Suprapubic skin (tissue), 3 donors: ENCODE measurements at regions not wholly inside any gene's neighbourhood (a gene's known extent, or its start where the extent isn't known, plus 50 kb on each side); places are given as distances from the start of the nearest gene placed in this dataset.

Experiments used
- POLR2A ChIP-seq, 2 donors: fragments of 450-650 bp; IDR thresholded peaks; one replicate each; pipeline ENCODE4 v1.6.1; 2017; ENCODE audit warnings: antibody characterized with exemption in 2 of 2, mild to moderate bottlenecking in 2 of 2, moderate library complexity in 2 of 2
- TF ChIP-seq, protein P1 (sequence below), 2 donors: fragments of 200-600 bp in 1 of 2; fragments of 450-650 bp in 1 of 2; sonication (generic) in 1 of 2; IDR thresholded peaks; one replicate each; pipeline ENCODE4 v1.5.1; 2016 to 2019; ENCODE audit warnings: antibody characterized with exemption in 2 of 2, mild to moderate bottlenecking in 1 of 2, moderate library complexity in 1 of 2

DNA sequence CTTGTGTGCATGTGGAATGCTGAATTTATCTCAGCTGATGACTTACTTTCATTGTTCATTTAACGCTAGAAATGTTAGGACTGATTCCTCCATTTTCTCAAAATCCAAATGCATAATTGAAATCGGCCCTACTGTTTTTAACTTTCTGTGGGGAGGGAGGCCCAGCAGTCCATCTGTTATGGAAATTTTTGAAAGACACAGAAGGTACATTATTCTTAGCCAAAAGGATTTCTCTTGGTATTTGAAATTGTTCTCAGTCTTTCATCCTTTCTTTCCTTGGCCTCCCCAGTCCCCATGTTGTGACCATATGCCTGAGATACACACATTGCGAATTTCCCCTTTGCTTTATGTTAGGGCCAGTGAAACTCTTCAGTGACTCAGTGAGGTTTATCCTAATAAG, 549.9 kb downstream of the IRX1 start:
- no peak for TF ChIP-seq POLR2A (IDR thresholded peaks at IDR 0.05)
- TF ChIP-seq, protein P1, sequence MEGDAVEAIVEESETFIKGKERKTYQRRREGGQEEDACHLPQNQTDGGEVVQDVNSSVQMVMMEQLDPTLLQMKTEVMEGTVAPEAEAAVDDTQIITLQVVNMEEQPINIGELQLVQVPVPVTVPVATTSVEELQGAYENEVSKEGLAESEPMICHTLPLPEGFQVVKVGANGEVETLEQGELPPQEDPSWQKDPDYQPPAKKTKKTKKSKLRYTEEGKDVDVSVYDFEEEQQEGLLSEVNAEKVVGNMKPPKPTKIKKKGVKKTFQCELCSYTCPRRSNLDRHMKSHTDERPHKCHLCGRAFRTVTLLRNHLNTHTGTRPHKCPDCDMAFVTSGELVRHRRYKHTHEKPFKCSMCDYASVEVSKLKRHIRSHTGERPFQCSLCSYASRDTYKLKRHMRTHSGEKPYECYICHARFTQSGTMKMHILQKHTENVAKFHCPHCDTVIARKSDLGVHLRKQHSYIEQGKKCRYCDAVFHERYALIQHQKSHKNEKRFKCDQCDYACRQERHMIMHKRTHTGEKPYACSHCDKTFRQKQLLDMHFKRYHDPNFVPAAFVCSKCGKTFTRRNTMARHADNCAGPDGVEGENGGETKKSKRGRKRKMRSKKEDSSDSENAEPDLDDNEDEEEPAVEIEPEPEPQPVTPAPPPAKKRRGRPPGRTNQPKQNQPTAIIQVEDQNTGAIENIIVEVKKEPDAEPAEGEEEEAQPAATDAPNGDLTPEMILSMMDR (IDR thresholded peaks at IDR 0.05), result no peak
